PC-3 (cell line): ENCODE measurements at regions not wholly inside any gene's neighbourhood (a gene's known extent, or its start where the extent isn't known, plus 50 kb on each side); places are given as distances from the start of the nearest gene placed in this dataset.

Experiments
- ATAC-seq: fragments of 200-7000 bp; cut with Tn5 transposase; 2 replicates; pipeline ENCODE4 v1.9.1; 2020; ENCODE audit warnings: mild to moderate bottlenecking, moderate library complexity
- BruUV-seq: library from RNA; stranded (reverse); fragments of 400-500 nt; replicated peaks from 2 replicates; lab custom pipeline; 2021; lab: Mats Ljungman, UMichigan
- CTCF ChIA-PET: fragments of 300-600 bp; sonication (Branson Sonifier 250); formaldehyde crosslinking; loops from one replicate; lab custom pipeline; 2022; ENCODE audit warnings: antibody characterized with exemption; lab: Charles Lee
- POLR2A ChIA-PET: fragments of 300-600 bp; sonication (Branson Sonifier 250); formaldehyde crosslinking; loops from one replicate; lab custom pipeline; 2022; ENCODE audit warnings: antibody characterized with exemption; ENCODE audit not compliant: unreplicated experiment; lab: Charles Lee
- DNase-seq: peaks from one replicate; pipeline ENCODE4 v3.0.0-alpha.2; 2015
- H2AFZ ChIP-seq: fragments of 300-600 bp; sonication (generic); 2 replicates; pipeline ENCODE4 v1.6.0; 2016; ENCODE audit warnings: antibody characterized with exemption, low read length
- H3F3A ChIP-seq: fragments of 300-600 bp; sonication (generic); one replicate; pipeline ENCODE4 v1.6.0; 2017; ENCODE audit warnings: antibody characterized with exemption, low read length, control low read depth, mild to moderate bottlenecking; ENCODE audit not compliant: unreplicated experiment
- H3K27ac ChIP-seq: fragments of 300-600 bp; sonication (generic); 2 replicates; pipeline ENCODE4 v1.5.1; 2016; ENCODE audit warnings: mild to moderate bottlenecking, low read length
- H3K27me3 ChIP-seq: fragments of 300-600 bp; sonication (generic); 2 replicates; pipeline ENCODE4 v1.6.1; 2016; ENCODE audit warnings: low read length, mixed read lengths
- H3K36me3 ChIP-seq: fragments of 300-600 bp; sonication (generic); 2 replicates; pipeline ENCODE4 v1.6.1; 2016; ENCODE audit warnings: low read depth, mixed run types, low read length, mixed read lengths
- H3K4me1 ChIP-seq: fragments of 300-600 bp; sonication (generic); 2 replicates; pipeline ENCODE4 v1.5.1; 2016; ENCODE audit warnings: low read length; ENCODE audit not compliant: insufficient read depth
- H3K4me2 ChIP-seq: fragments of 300-600 bp; sonication (generic); 2 replicates; pipeline ENCODE4 v1.6.0; 2016; ENCODE audit warnings: low read length
- H3K4me3 ChIP-seq: fragments of 300-600 bp; sonication (generic); 2 replicates; pipeline ENCODE4 v1.5.1; 2016; ENCODE audit warnings: mild to moderate bottlenecking, low read length, mixed read lengths
- H3K79me2 ChIP-seq: fragments of 300-600 bp; sonication (generic); 2 replicates; pipeline ENCODE4 v1.6.1; 2017; ENCODE audit warnings: low read length, mixed read lengths
- H3K9ac ChIP-seq: fragments of 300-600 bp; sonication (generic); 2 replicates; pipeline ENCODE4 v1.6.0; 2016; ENCODE audit warnings: mild to moderate bottlenecking, low read length
- H3K9me2 ChIP-seq: fragments of 300-600 bp; sonication (generic); replicated peaks from 2 replicates; pipeline ENCODE4 v1.6.1; 2016; ENCODE audit warnings: mixed run types, low read length, mixed read lengths
- H3K9me3 ChIP-seq: fragments of 300-600 bp; sonication (generic); 2 replicates; pipeline ENCODE4 v1.6.1; 2016; ENCODE audit warnings: low read length, mixed read lengths
- H4K20me1 ChIP-seq: fragments of 300-600 bp; sonication (generic); 2 replicates; pipeline ENCODE4 v1.6.1; 2016; ENCODE audit warnings: low read length, mixed read lengths
- CTCF ChIP-seq: fragments of 300-600 bp; sonication (generic); conservative IDR thresholded peaks from 2 replicates; pipeline ENCODE4 v1.5.1; 2017; ENCODE audit warnings: antibody characterized with exemption, low read depth, mild to moderate bottlenecking, low read length
- EZH2 ChIP-seq: fragments of 300-600 bp; sonication (generic); IDR thresholded peaks from one replicate; pipeline ENCODE4 v1.6.1; 2017; ENCODE audit warnings: antibody characterized with exemption, mild to moderate bottlenecking, low read length; ENCODE audit not compliant: unreplicated experiment
- EZH2phosphoT487 ChIP-seq: fragments of 300-600 bp; sonication (generic); IDR thresholded peaks from 2 replicates; pipeline ENCODE4 v1.6.1; 2018; ENCODE audit warnings: mild to moderate bottlenecking, antibody characterized with exemption, low read length, borderline replicate concordance
- intact Hi-C: fragments of 100-400 bp; cut with micrococcal nuclease; formaldehyde crosslinking; loops from 2 replicates; pipeline ENCODE4 v1.9.0; 2023

- no peak overlapping the region for H2AFZ ChIP-seq
- no peaks in the 10 kb centered on the region for H3K79me2 ChIP-seq
- no peaks in the 10 kb centered on the region for H3K9me3 ChIP-seq
- ChIA-PET POLR2A (no interaction called here), CTCF (no interaction called here)
- no TSS peak for BruUV-seq
- H3K4me1 ChIP-seq, result no peaks in the 10 kb centered on the region
- H3K27ac ChIP-seq, result no peak overlapping the region
- H4K20me1 ChIP-seq, result no peaks in the 10 kb centered on the region
- ATAC-seq (no peak), DNase-seq (no peak)
- no peaks in the 10 kb centered on the region for H3K9me2 ChIP-seq
- no peaks in the 10 kb centered on the region for H3K27me3 ChIP-seq
- no peaks in the 10 kb centered on the region for H3K36me3 ChIP-seq
- intact Hi-C loops, result no loop called here
- H3K4me2 ChIP-seq, result no peak overlapping the region
- TF ChIP-seq EZH2 (no peak), CTCF (no peak), EZH2phosphoT487 (no peak)
- H3K9ac ChIP-seq, result no peak overlapping the region
- no peaks in the 10 kb centered on the region for H3F3A ChIP-seq
- H3K4me3 ChIP-seq, result no peak overlapping the region
Observed at GRCh38 chr19:30942636-30943035, 406.6 kb downstream of the TSHZ3 start.

GRCh38 chr19:30941591-30941990 lies 407.6 kb downstream of the TSHZ3 start:
- Histone ChIP-seq H3K4me3 (no peak overlapping the region), H3K27me3 (no peaks in the 10 kb centered on the region), H3K9me3 (no peaks in the 10 kb centered on the region), H3K4me1 (no peaks in the 10 kb centered on the region), H3K4me2 (no peak overlapping the region), H3K79me2 (no peaks in the 10 kb centered on the region), H3K36me3 (no peaks in the 10 kb centered on the region), H2AFZ (no peak overlapping the region), H3K9me2 (no peaks in the 10 kb centered on the region), H3F3A (no peaks in the 10 kb centered on the region), H4K20me1 (no peaks in the 10 kb centered on the region), H3K27ac (no peak overlapping the region), H3K9ac (no peak overlapping the region)
- ChIA-PET CTCF (no interaction called here), POLR2A (no interaction called here)
- DNase-seq, result no peak
- TF ChIP-seq EZH2, result no peak
- no peak for TF ChIP-seq CTCF
- no peak for TF ChIP-seq EZH2phosphoT487
- no TSS peak for BruUV-seq
- intact Hi-C loops, result no loop called here
- ATAC-seq, result no peak

- Histone ChIP-seq H3K4me3 (no peak overlapping the region), H3K36me3 (no peaks in the 10 kb centered on the region), H3K27ac (no peak overlapping the region), H3K4me2 (no peak overlapping the region), H3K79me2 (no peaks in the 10 kb centered on the region), H3K9ac (no peak overlapping the region), H4K20me1 (no peaks in the 10 kb centered on the region), H3F3A (no peaks in the 10 kb centered on the region), H3K27me3 (no peaks in the 10 kb centered on the region), H3K9me3 (no peaks in the 10 kb centered on the region), H2AFZ (no peak overlapping the region), H3K9me2 (no peaks in the 10 kb centered on the region), H3K4me1 (no peaks in the 10 kb centered on the region)
- POLR2A ChIA-PET, result no interaction called here
- CTCF ChIA-PET, result no interaction called here
- no peak for TF ChIP-seq CTCF
- TF ChIP-seq EZH2, result no peak
- TF ChIP-seq EZH2phosphoT487, result no peak
- DNase-seq, result no peak
- intact Hi-C loops, result no loop called here
- ATAC-seq, result no peak
- BruUV-seq, result no TSS peak
Observed at GRCh38 chr19:30936276-30936675, 413.0 kb downstream of the TSHZ3 start.
